AG04450 (cell line): ENCODE measurements at regions not wholly inside any gene's neighbourhood (a gene's known extent, or its start where the extent isn't known, plus 50 kb on each side); places are given as distances from the start of the nearest gene placed in this dataset.

Experiments used
- CTCF ChIA-PET: fragments of 300-600, 350-600 bp; formaldehyde crosslinking; extraction: SDS; loops from one replicate; lab custom pipeline; 2022; ENCODE audit warnings: antibody characterized with exemption, inconsistent platforms; lab: Charles Lee
- POLR2A ChIA-PET: fragments of 350-600 bp; formaldehyde crosslinking; extraction: SDS; loops from one replicate; lab custom pipeline; 2021; ENCODE audit warnings: antibody characterized with exemption, inconsistent platforms; lab: Yijun Ruan, JAX
- DNase-seq: peaks from one replicate; pipeline ENCODE4 v3.0.0-alpha.2; 2011; ENCODE audit warnings: low read depth, low spot score
- H3K27ac ChIP-seq: one replicate; pipeline ENCODE4 v1.5.1; 2012; ENCODE audit warnings: low read depth, low read length, control low read depth
- H3K27me3 ChIP-seq: one replicate; pipeline ENCODE4 v1.6.0; 2012; ENCODE audit warnings: low read length; ENCODE audit not compliant: control insufficient read depth, insufficient read depth
- H3K4me3 ChIP-seq: 2 replicates; pipeline ENCODE4 v1.5.1; 2011; ENCODE audit warnings: mild to moderate bottlenecking, low read depth, low read length, control low read depth
- H3K9me3 ChIP-seq: 2 replicates; pipeline ENCODE4 v1.5.1; 2012; ENCODE audit warnings: low read length; ENCODE audit not compliant: control insufficient read depth, insufficient read depth
- TF ChIP-seq, protein P1 (sequence below): IDR thresholded peaks from 2 replicates; pipeline ENCODE4 v1.5.1; 2011; ENCODE audit warnings: low read depth, low read length, control low read depth, inconsistent platforms

DNA sequence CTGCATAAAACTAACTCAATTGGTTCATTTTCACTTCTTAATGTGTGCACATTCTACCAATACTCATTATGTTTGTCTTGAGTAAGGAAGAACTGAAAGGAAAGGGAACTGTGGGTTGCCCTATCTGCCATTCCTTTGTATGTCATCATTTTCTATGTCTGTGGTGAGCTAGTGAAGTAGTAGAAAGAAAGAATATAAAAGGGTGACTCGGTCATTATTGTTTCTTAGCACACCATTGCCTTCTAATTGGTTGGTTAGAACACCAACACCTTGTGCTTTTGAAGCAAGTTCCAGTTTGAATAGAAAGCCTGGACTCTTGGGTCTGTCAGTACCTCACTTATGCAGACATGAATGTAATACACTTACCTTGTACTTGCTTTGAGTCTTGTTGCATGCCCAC lies 64.3 kb upstream of the MDFIC start:
- no peaks in the 10 kb centered on the region for H3K9me3 ChIP-seq
- no peaks in the 10 kb centered on the region for H3K27me3 ChIP-seq
- no peak overlapping the region for H3K27ac ChIP-seq
- ChIA-PET CTCF (interaction anchor here (0.6 kb wide), 1 partner anchor 897 kb away, joined by 3 read pairs; no protein-coding TSS in a partner anchor), POLR2A (no interaction called here)
- TF ChIP-seq, protein P1, sequence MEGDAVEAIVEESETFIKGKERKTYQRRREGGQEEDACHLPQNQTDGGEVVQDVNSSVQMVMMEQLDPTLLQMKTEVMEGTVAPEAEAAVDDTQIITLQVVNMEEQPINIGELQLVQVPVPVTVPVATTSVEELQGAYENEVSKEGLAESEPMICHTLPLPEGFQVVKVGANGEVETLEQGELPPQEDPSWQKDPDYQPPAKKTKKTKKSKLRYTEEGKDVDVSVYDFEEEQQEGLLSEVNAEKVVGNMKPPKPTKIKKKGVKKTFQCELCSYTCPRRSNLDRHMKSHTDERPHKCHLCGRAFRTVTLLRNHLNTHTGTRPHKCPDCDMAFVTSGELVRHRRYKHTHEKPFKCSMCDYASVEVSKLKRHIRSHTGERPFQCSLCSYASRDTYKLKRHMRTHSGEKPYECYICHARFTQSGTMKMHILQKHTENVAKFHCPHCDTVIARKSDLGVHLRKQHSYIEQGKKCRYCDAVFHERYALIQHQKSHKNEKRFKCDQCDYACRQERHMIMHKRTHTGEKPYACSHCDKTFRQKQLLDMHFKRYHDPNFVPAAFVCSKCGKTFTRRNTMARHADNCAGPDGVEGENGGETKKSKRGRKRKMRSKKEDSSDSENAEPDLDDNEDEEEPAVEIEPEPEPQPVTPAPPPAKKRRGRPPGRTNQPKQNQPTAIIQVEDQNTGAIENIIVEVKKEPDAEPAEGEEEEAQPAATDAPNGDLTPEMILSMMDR: no peak
- H3K4me3 ChIP-seq: no peak overlapping the region
- DNase-seq: no peak

GRCh38 chr7:114859477-114859876 lies 62.4 kb upstream of the MDFIC start:
- ChIA-PET CTCF (no interaction called here), POLR2A (no interaction called here)
- no peak overlapping the region for H3K4me3 ChIP-seq
- H3K9me3 ChIP-seq: no peaks in the 10 kb centered on the region
- TF ChIP-seq, protein P1: no peak
- H3K27ac ChIP-seq: no peak overlapping the region
- no peak for DNase-seq
- no peaks in the 10 kb centered on the region for H3K27me3 ChIP-seq

GRCh38 chr7:114860206-114860605 lies 61.7 kb upstream of the MDFIC start:
- TF ChIP-seq, protein P1: no peak
- CTCF ChIA-PET: interaction anchor here (0.8 kb wide), 1 partner anchor 13 kb away, joined by 3 read pairs; no protein-coding TSS in a partner anchor
- no peaks in the 10 kb centered on the region for H3K9me3 ChIP-seq
- no peak overlapping the region for H3K4me3 ChIP-seq
- no peak for DNase-seq
- H3K27ac ChIP-seq: no peak overlapping the region
- no peaks in the 10 kb centered on the region for H3K27me3 ChIP-seq
- POLR2A ChIA-PET: no interaction called here

DNA sequence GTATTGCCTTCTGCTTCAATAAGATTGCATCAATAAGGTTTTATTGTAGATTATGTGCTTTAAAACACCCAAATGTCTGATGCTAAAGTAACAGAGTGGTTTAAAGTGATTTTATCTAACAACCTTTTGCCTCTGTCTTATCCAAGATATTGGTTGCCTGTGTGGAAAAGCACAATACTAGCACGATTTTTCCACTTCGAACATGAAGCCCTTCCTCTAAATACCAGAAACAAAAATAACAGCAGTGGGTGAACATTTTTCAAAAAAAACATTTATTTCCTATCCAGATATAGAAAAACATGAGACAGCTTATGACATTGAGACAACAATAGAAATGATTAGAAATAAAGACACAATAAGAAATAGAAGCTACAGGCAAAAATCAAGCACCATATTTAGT lies 59.5 kb upstream of the MDFIC start:
- no peak overlapping the region for H3K27ac ChIP-seq
- H3K9me3 ChIP-seq: no peaks in the 10 kb centered on the region
- CTCF ChIA-PET: no interaction called here
- no peak for DNase-seq
- H3K4me3 ChIP-seq: no peak overlapping the region
- TF ChIP-seq, protein P1: no peak
- H3K27me3 ChIP-seq: no peaks in the 10 kb centered on the region
- POLR2A ChIA-PET: no interaction called here

- no peak for DNase-seq
- no peak overlapping the region for H3K4me3 ChIP-seq
- TF ChIP-seq, protein P1: no peak
- CTCF ChIA-PET: interaction anchor here (0.6 to 4.9 kb wide), 4 partner anchors 353 to 1046 kb away, joined by 3 to 46 read pairs (median 17); no protein-coding TSS in a partner anchor
- POLR2A ChIA-PET: no interaction called here
- no peaks in the 10 kb centered on the region for H3K27me3 ChIP-seq
- no peaks in the 10 kb centered on the region for H3K9me3 ChIP-seq
- no peak overlapping the region for H3K27ac ChIP-seq
These were observed 57.6 kb upstream of the MDFIC start for GRCh38 chr7:114864278-114864677.
